ENCODE measurements at regions not wholly inside any gene's neighbourhood (a gene's known extent, or its start where the extent isn't known, plus 50 kb on each side); places are given as distances from the start of the nearest gene placed in this dataset.

DNA sequence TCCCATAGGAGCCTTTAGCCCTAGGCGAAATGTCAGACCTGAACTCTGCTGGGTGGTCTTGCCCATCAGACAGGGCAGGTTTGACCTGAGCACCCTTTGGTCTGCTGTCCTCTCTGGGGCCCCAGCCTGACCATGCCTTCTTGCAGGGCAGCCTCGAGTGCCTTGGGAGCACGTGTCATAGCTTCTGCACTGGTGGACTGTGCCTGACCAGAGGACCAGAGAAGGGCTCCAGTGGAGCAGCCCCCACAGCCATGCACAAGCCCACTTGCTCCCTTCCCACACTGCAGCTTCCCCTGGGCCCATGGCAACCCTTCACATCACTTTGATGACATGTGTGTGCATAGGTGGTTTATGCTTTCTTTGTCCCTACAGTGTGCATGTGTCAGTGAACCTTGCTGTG is 394.0 kb downstream of the TEX13C start:
- TF ChIP-seq, protein P1, sequence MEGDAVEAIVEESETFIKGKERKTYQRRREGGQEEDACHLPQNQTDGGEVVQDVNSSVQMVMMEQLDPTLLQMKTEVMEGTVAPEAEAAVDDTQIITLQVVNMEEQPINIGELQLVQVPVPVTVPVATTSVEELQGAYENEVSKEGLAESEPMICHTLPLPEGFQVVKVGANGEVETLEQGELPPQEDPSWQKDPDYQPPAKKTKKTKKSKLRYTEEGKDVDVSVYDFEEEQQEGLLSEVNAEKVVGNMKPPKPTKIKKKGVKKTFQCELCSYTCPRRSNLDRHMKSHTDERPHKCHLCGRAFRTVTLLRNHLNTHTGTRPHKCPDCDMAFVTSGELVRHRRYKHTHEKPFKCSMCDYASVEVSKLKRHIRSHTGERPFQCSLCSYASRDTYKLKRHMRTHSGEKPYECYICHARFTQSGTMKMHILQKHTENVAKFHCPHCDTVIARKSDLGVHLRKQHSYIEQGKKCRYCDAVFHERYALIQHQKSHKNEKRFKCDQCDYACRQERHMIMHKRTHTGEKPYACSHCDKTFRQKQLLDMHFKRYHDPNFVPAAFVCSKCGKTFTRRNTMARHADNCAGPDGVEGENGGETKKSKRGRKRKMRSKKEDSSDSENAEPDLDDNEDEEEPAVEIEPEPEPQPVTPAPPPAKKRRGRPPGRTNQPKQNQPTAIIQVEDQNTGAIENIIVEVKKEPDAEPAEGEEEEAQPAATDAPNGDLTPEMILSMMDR (conservative IDR thresholded peaks at IDR 0.05) = no peak
- Mint-ChIP-seq H3K27ac (ENCODE audit: unreplicated experiment) (no peak overlapping the region), H3K36me3 (ENCODE audit: low read depth) (no peaks in the 10 kb centered on the region), H3K9me3 (peaks cover 4% of the 10 kb centered on the region), H3K4me3 (no peak overlapping the region), H3K4me1 (peaks cover 6% of the 10 kb centered on the region), H3K27me3 (ENCODE audit: low read depth) (no peaks in the 10 kb centered on the region)
- DNase-seq (ENCODE audit: low read depth, low spot score) = no peak

DNA sequence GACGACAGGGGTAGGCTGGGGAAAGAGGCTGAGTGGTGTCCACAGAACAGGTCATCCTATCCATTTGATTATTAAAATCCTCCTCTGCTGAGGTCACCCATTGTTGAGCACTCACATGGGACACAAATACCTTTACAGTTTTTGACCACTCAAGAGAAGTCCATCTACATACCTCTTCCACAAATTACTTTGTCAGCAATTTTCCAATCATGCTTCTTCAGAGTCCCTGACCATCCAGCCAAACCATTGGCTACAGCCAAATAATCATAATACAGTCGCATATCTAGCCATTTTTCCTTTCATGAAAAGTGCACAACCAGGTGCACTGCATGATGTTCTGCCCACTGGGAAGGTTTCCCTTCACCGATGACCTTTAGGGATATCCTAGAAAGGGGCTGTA is 407.4 kb downstream of the TEX13C start:
- peaks cover 3% of the 10 kb centered on the region for H3K27me3 Mint-ChIP-seq (ENCODE audit: low read depth)
- peaks cover 3% of the 10 kb centered on the region for H3K9me3 Mint-ChIP-seq
- H3K4me1 Mint-ChIP-seq = no peaks in the 10 kb centered on the region
- H3K27ac Mint-ChIP-seq (ENCODE audit: unreplicated experiment) = no peak overlapping the region
- no peak overlapping the region for H3K4me3 Mint-ChIP-seq
- TF ChIP-seq, protein P1 (conservative IDR thresholded peaks at IDR 0.05) = no peak
- no peak for DNase-seq (ENCODE audit: low read depth, low spot score)
- H3K36me3 Mint-ChIP-seq (ENCODE audit: low read depth) = no peaks in the 10 kb centered on the region

DNA sequence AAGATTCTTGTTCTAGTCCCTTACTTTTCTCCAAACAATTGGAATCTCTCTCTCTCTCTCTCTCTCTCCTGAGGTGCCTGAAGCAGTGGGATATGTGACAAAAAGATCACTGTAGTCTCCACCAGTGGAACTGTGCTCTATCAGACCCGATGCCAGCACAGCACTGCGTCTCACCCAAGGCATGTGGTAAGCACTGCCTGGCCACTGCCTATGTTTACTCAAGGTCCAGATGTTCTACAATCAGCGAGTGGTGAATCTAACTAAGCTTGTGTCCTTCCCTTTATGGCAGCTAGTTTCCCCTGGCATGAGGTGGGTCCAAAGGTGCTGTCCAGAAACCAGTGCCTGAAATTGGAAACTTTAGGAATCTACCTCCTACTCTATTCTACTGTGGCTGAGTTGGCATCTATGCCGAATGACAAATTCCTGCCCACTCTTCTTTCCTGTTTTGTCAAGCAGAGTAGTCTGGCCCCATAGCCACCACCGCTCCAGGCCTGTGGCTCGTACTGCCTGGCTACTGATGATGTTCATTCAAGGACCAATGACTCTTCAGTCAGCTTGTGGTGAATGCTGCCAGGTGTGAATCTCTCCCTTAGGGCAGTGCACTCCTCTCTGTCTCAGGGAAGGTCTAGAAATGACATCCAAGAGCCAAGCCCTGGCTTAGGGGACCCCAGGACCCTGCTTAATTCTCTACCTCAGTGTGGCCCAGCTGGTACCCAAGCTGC is 416.5 kb downstream of the TEX13C start:
- no peaks in the 10 kb centered on the region for H3K9me3 Mint-ChIP-seq
- H3K4me1 Mint-ChIP-seq = no peaks in the 10 kb centered on the region
- H3K27ac Mint-ChIP-seq (ENCODE audit: unreplicated experiment) = no peak overlapping the region
- H3K4me3 Mint-ChIP-seq = no peak overlapping the region
- H3K36me3 Mint-ChIP-seq (ENCODE audit: low read depth) = no peaks in the 10 kb centered on the region
- H3K27me3 Mint-ChIP-seq (ENCODE audit: low read depth) = peaks cover 2% of the 10 kb centered on the region
- TF ChIP-seq, protein P1 (conservative IDR thresholded peaks at IDR 0.05) = no peak
- DNase-seq (ENCODE audit: low read depth, low spot score) = no peak

DNA sequence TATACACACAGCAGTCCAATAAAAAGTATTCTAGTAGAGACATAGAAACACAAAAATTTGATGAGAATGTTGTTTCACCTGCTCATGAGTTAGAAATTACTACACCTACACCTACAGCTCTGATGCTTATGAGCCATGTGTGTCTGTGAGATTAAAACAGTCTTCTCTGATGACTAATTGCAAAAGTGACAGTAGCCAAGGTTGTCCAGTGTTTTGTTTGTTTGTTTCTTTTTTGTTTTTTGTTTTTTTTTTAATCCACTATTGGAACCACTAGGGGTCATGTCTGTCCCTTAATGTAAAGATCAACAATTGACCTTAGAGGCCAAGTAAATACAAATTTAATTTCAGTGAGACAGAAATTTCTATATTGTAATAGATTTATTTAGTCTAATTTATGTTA is 423.1 kb downstream of the TEX13C start:
- no peaks in the 10 kb centered on the region for H3K27me3 Mint-ChIP-seq (ENCODE audit: low read depth)
- no peak for DNase-seq (ENCODE audit: low read depth, low spot score)
- H3K9me3 Mint-ChIP-seq = no peaks in the 10 kb centered on the region
- TF ChIP-seq, protein P1 (conservative IDR thresholded peaks at IDR 0.05) = no peak
- no peaks in the 10 kb centered on the region for H3K36me3 Mint-ChIP-seq (ENCODE audit: low read depth)
- no peaks in the 10 kb centered on the region for H3K4me1 Mint-ChIP-seq
- no peak overlapping the region for H3K4me3 Mint-ChIP-seq
- H3K27ac Mint-ChIP-seq (ENCODE audit: unreplicated experiment) = no peak overlapping the region

DNA sequence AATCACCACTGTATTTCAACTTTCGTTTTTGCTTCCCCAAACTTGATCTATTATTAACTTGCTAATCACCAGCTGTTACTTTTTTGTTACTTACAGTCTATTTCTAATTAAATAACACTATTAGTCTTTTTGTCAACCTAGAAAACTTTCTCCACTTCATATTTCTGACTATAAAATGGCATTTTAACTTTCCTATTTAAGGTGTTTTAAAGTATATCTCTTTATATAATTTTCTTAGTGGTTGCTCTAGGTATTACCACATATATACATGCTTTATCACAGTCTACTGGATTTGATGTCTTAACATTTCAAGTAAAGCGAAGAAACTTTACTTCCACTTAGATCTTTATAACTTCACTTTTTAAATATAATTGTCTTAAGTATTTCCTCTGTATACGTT is 421.2 kb downstream of the DCAF12L2 start:
- Mint-ChIP-seq H3K27me3 (ENCODE audit: low read depth) (no peaks in the 10 kb centered on the region), H3K9me3 (no peaks in the 10 kb centered on the region), H3K36me3 (ENCODE audit: low read depth) (no peaks in the 10 kb centered on the region), H3K4me3 (no peak overlapping the region), H3K27ac (ENCODE audit: unreplicated experiment) (no peak overlapping the region), H3K4me1 (no peaks in the 10 kb centered on the region)
- TF ChIP-seq, protein P1 (conservative IDR thresholded peaks at IDR 0.05) = peak; percentile 42
- no peak for DNase-seq (ENCODE audit: low read depth, low spot score)
